ENCODE measurements at regions not wholly inside any gene's neighbourhood (a gene's known extent, or its start where the extent isn't known, plus 50 kb on each side); places are given as distances from the start of the nearest gene placed in this dataset.

GRCh38 chr4:155573126-155573525 lies 93.5 kb upstream of the GUCY1A1 start:
- Histone ChIP-seq H3K4me1 (no peaks in the 10 kb centered on the region), H3K27ac (no peak overlapping the region), H3K9me3 (no peaks in the 10 kb centered on the region), H3K27me3 (no peaks in the 10 kb centered on the region), H3K36me3 (ENCODE audit: low read depth, missing control alignments) (no peaks in the 10 kb centered on the region), H3K4me3 (no peak overlapping the region)
- DNase-seq: no peak
- TF ChIP-seq CTCF (IDR thresholded peaks at IDR 0.05): no peak
- no peak for TF ChIP-seq POLR2A (IDR thresholded peaks at IDR 0.05)
- 87 to 88% methylated on average over 5 of the region's 5 CpGs for WGBS, 2 donors
- intact Hi-C loops (cut with DNase I; ENCODE audit: low total_unique reads): no loop called here

GRCh38 chr4:155572106-155572703 lies 94.4 kb upstream of the GUCY1A1 start:
- TF ChIP-seq CTCF (IDR thresholded peaks at IDR 0.05) (no peak), POLR2A (IDR thresholded peaks at IDR 0.05) (no peak)
- Histone ChIP-seq H3K9me3 (no peaks in the 10 kb centered on the region), H3K27me3 (no peaks in the 10 kb centered on the region), H3K4me1 (no peaks in the 10 kb centered on the region), H3K4me3 (no peak overlapping the region), H3K36me3 (ENCODE audit: low read depth, missing control alignments) (no peaks in the 10 kb centered on the region), H3K27ac (no peak overlapping the region)
- no peak for DNase-seq
- intact Hi-C loops (cut with DNase I; ENCODE audit: low total_unique reads): no loop called here
- 82 to 88% methylated on average over 10 of the region's 10 CpGs for WGBS, 2 donors

GRCh38 chr4:155571184-155571944 lies 95.3 kb upstream of the GUCY1A1 start:
- WGBS, 2 donors: 41 to 50% methylated on average over 1 of the region's 1 CpG
- Histone ChIP-seq H3K27ac (no peak overlapping the region), H3K9me3 (no peaks in the 10 kb centered on the region), H3K36me3 (ENCODE audit: low read depth, missing control alignments) (no peaks in the 10 kb centered on the region), H3K4me3 (no peak overlapping the region), H3K4me1 (no peaks in the 10 kb centered on the region), H3K27me3 (no peaks in the 10 kb centered on the region)
- no peak for TF ChIP-seq POLR2A (IDR thresholded peaks at IDR 0.05)
- intact Hi-C loops (cut with DNase I; ENCODE audit: low total_unique reads): no loop called here
- DNase-seq: no peak

GRCh38 chr4:155570661-155571060 lies 96.0 kb upstream of the GUCY1A1 start:
- no peak for DNase-seq
- 66 to 86% methylated on average over 2 of the region's 2 CpGs for WGBS, 2 donors
- intact Hi-C loops (cut with DNase I; ENCODE audit: low total_unique reads): no loop called here

More at GRCh38 chr4:155570661-155571060, 96.0 kb upstream of the GUCY1A1 start:
- H3K4me1 ChIP-seq: no peaks in the 10 kb centered on the region
- H3K36me3 ChIP-seq (ENCODE audit: low read depth, missing control alignments): no peaks in the 10 kb centered on the region
- H3K27ac ChIP-seq: no peak overlapping the region
- H3K9me3 ChIP-seq: no peaks in the 10 kb centered on the region
- H3K4me3 ChIP-seq: no peak overlapping the region
- no peak for TF ChIP-seq POLR2A (IDR thresholded peaks at IDR 0.05)
- no peak for TF ChIP-seq CTCF (IDR thresholded peaks at IDR 0.05)
- no peaks in the 10 kb centered on the region for H3K27me3 ChIP-seq
